H1 (cell line): ENCODE measurements at regions not wholly inside any gene's neighbourhood (a gene's known extent, or its start where the extent isn't known, plus 50 kb on each side); places are given as distances from the start of the nearest gene placed in this dataset.
A peak's percentile ranks its signal among the peaks of the same experiment; 100 is the strongest.

ENCODE experiments used
- CTCF ChIA-PET: fragments of 300-600 bp; sonication (Branson Sonifier 250); formaldehyde crosslinking; loops from one replicate; lab custom pipeline; 2021; ENCODE audit not compliant: partially characterized antibody; lab: Charles Lee
- POLR2A ChIA-PET: fragments of 300-600 bp; sonication (Branson Sonifier 250); formaldehyde crosslinking; loops from one replicate; lab custom pipeline; 2021; ENCODE audit warnings: inconsistent platforms; ENCODE audit not compliant: partially characterized antibody; lab: Charles Lee
- DNase-seq, 2 experiments: peaks; one replicate each; pipeline versions ENCODE4 v3.0.0 to v3.0.0-alpha.2; 2010 to 2022; ENCODE audit warnings: low spot score in 2 of 2, low read depth in 1 of 2, mixed read lengths in 1 of 2
- FAIRE-seq: peaks from 2 replicates; lab custom pipeline; 2011; peaks lifted over from hg19 to GRCh38; lab: Jason Lieb, UNC
- H2AFZ ChIP-seq: 2 replicates; pipeline ENCODE4 v1.8.1; 2012; ENCODE audit warnings: low read length, inconsistent platforms
- H2AK5ac ChIP-seq: 2 replicates; pipeline ENCODE4 v1.6.1; 2013; ENCODE audit warnings: low read depth, low read length
- H2BK120ac ChIP-seq: replicated peaks from 2 replicates; pipeline ENCODE3; 2013; ENCODE audit warnings: low read depth, low read length, inconsistent platforms
- H2BK12ac ChIP-seq: 2 replicates; pipeline ENCODE4 v1.6.1; 2013; ENCODE audit warnings: low read depth, low read length
- H2BK15ac ChIP-seq: 2 replicates; pipeline ENCODE4 v1.6.1; 2013; ENCODE audit warnings: low read length
- H2BK20ac ChIP-seq: 2 replicates; pipeline ENCODE4 v1.6.1; 2013; ENCODE audit warnings: low read length
- H2BK5ac ChIP-seq: 2 replicates; pipeline ENCODE4 v1.6.1; 2013; ENCODE audit warnings: low read depth, low read length
- H3K14ac ChIP-seq: 2 replicates; pipeline ENCODE4 v1.6.1; 2013; ENCODE audit warnings: inconsistent platforms; ENCODE audit not compliant: insufficient read length
- H3K18ac ChIP-seq: 2 replicates; pipeline ENCODE4 v1.6.1; 2013; ENCODE audit warnings: low read length; ENCODE audit errors: extremely low read depth
- H3K23ac ChIP-seq: 2 replicates; pipeline ENCODE4 v1.6.1; 2013; ENCODE audit warnings: inconsistent platforms; ENCODE audit not compliant: insufficient read length
- H3K23me2 ChIP-seq: 2 replicates; pipeline ENCODE4 v1.6.1; 2013; ENCODE audit warnings: low read depth, low read length
- H3K27ac ChIP-seq: 2 replicates; pipeline ENCODE4 v1.6.1; 2011; ENCODE audit warnings: low read depth, low read length, inconsistent platforms
- H3K27me3 ChIP-seq, 4 experiments: replicated peaks in 1 of 4; 1 replicate in 1 of 4; 2 replicates in 3 of 4; pipeline versions ENCODE4 v1.6.1 to v1.8.1; 2011 to 2013; ENCODE audit warnings: low read length in 3 of 4, mild to moderate bottlenecking in 3 of 4, inconsistent platforms in 2 of 4, mixed read lengths in 2 of 4, moderate library complexity in 1 of 4; ENCODE audit not compliant: control insufficient read depth in 3 of 4, insufficient read depth in 3 of 4; ENCODE audit errors: extremely low read depth in 1 of 4
- H3K36me3 ChIP-seq, 4 experiments: 2 replicates each; pipeline versions ENCODE4 v1.6.1 to v1.8.1; 2011 to 2013; ENCODE audit warnings: mild to moderate bottlenecking in 4 of 4, low read length in 3 of 4, moderate library complexity in 2 of 4, control low read depth in 1 of 4, inconsistent platforms in 1 of 4; ENCODE audit not compliant: insufficient read depth in 4 of 4, control insufficient read depth in 2 of 4
- H3K4ac ChIP-seq: replicated peaks from 2 replicates; pipeline ENCODE3; 2013; ENCODE audit warnings: low read length, low read depth, mixed read lengths, inconsistent platforms; ENCODE audit not compliant: insufficient read length
- H3K4me1 ChIP-seq, 4 experiments: replicated peaks in 1 of 4; 1 replicate in 1 of 4; 2 replicates in 3 of 4; pipeline versions ENCODE4 v1.6.1 to v1.8.1; 2011 to 2013; ENCODE audit warnings: low read length in 3 of 4, inconsistent platforms in 2 of 4, mixed read lengths in 1 of 4; ENCODE audit not compliant: insufficient read depth in 4 of 4, control insufficient read depth in 3 of 4
- H3K4me2 ChIP-seq, 2 experiments: 2 replicates each; pipeline versions ENCODE4 v1.6.1 to v1.8.1; 2011 to 2013; ENCODE audit warnings: low read depth in 2 of 2, low read length in 2 of 2, control low read depth in 1 of 2, inconsistent platforms in 1 of 2, mild to moderate bottlenecking in 1 of 2; ENCODE audit not compliant: insufficient read depth in 1 of 2
- H3K4me3 ChIP-seq, 4 experiments: fragments of 200-600, 300-600 bp in 1 of 4; sonication (generic), shearing (Covaris generic), sonication (Bioruptor Twin) in 1 of 4; 2 replicates each; pipeline versions ENCODE4 v1.5.1 to v1.8.1; 2011 to 2016; ENCODE audit warnings: low read length in 4 of 4, low read depth in 3 of 4, control low read depth in 2 of 4, inconsistent platforms in 2 of 4, mild to moderate bottlenecking in 2 of 4, mixed read lengths in 1 of 4, moderate library complexity in 1 of 4; ENCODE audit not compliant: insufficient read depth in 2 of 4; ENCODE audit errors: extremely low read depth in 1 of 4
- H3K56ac ChIP-seq: replicated peaks from 2 replicates; pipeline ENCODE3; 2013; ENCODE audit warnings: low read depth, mild to moderate bottlenecking, mixed read lengths, low read length, inconsistent platforms; ENCODE audit not compliant: insufficient read length
- H3K79me1 ChIP-seq: 2 replicates; pipeline ENCODE4 v1.6.1; 2013; ENCODE audit warnings: low read depth, low read length, control low read depth
- H3K79me2 ChIP-seq, 2 experiments: 2 replicates each; pipeline versions ENCODE4 v1.6.1 to v1.8.1; 2012 to 2013; ENCODE audit warnings: low read length in 2 of 2, mild to moderate bottlenecking in 2 of 2, inconsistent platforms in 1 of 2; ENCODE audit not compliant: insufficient read depth in 2 of 2, control insufficient read depth in 1 of 2
- H3K9ac ChIP-seq, 4 experiments: replicated peaks in 1 of 4; 1 replicate in 1 of 4; 2 replicates in 3 of 4; pipeline versions ENCODE4 v1.6.1 to v1.8.1; 2011 to 2013; ENCODE audit warnings: low read depth in 3 of 4, low read length in 3 of 4, control low read depth in 2 of 4, mild to moderate bottlenecking in 2 of 4, moderate library complexity in 2 of 4, inconsistent platforms in 1 of 4; ENCODE audit errors: extremely low read depth in 1 of 4
- H3K9me3 ChIP-seq, 2 experiments: 2 replicates each; pipeline versions ENCODE4 v1.6.1 to v1.8.1; 2012 to 2013; ENCODE audit warnings: mild to moderate bottlenecking in 2 of 2, moderate library complexity in 2 of 2, control low read depth in 1 of 2, inconsistent platforms in 1 of 2, low read depth in 1 of 2, low read length in 1 of 2, mixed read lengths in 1 of 2; ENCODE audit not compliant: insufficient read depth in 2 of 2
- H4K20me1 ChIP-seq, 2 experiments: replicated peaks in 1 of 2; 2 replicates each; pipeline versions ENCODE3 to v1.8.1; 2011 to 2013; ENCODE audit warnings: inconsistent platforms in 2 of 2, low read length in 2 of 2, mild to moderate bottlenecking in 1 of 2; ENCODE audit not compliant: insufficient read depth in 2 of 2, control insufficient read depth in 1 of 2
- H4K5ac ChIP-seq: 2 replicates; pipeline ENCODE4 v1.6.1; 2013; ENCODE audit warnings: low read length, low read depth, mixed read lengths, inconsistent platforms; ENCODE audit not compliant: insufficient read length
- H4K8ac ChIP-seq: 2 replicates; pipeline ENCODE4 v1.8.0; 2013; ENCODE audit warnings: mild to moderate bottlenecking, moderate library complexity, low read length, inconsistent platforms; ENCODE audit not compliant: insufficient read depth; ENCODE audit errors: extremely low read depth
- H4K91ac ChIP-seq: replicated peaks from 2 replicates; pipeline ENCODE3; 2013; ENCODE audit warnings: low read length, mixed read lengths, inconsistent platforms; ENCODE audit not compliant: insufficient read length
- CREB1 ChIP-seq: IDR thresholded peaks from 2 replicates; pipeline ENCODE4 v1.6.1; 2012; ENCODE audit warnings: inconsistent platforms
- EZH2 ChIP-seq: fragments of 200-600 bp; sonication (generic); IDR thresholded peaks from 2 replicates; pipeline ENCODE4 v1.7.1; 2012; ENCODE audit warnings: low read depth, mild to moderate bottlenecking, moderate library complexity, low read length, inconsistent platforms; ENCODE audit not compliant: severe bottlenecking
- JUND ChIP-seq: IDR thresholded peaks from 2 replicates; pipeline ENCODE4 v1.6.1; 2011; ENCODE audit warnings: mild to moderate bottlenecking, improper control_type of control experiment, low read length
- SAP30 ChIP-seq: fragments of 300-600 bp; sonication (generic); IDR thresholded peaks from 2 replicates; pipeline ENCODE4 v1.7.1; 2012; ENCODE audit warnings: low read length, moderate library complexity, mild to moderate bottlenecking, inconsistent platforms; ENCODE audit not compliant: insufficient read depth, insufficient replicate concordance
- SP4 ChIP-seq: IDR thresholded peaks from 2 replicates; pipeline ENCODE4 v1.6.1; 2012; ENCODE audit warnings: low read length, inconsistent platforms
- WGBS, 2 experiments: shearing (Covaris generic) in 1 of 2; methylation state at CpG; one replicate each; pipeline versions ENCODE4 v1.1.6 to v1.1.7; 2013 to 2015; ENCODE audit warnings: low lambda C conversion rate in 2 of 2, mixed read lengths in 2 of 2, inconsistent platforms in 1 of 2, low coverage in 1 of 2, missing lambda C conversion rate in 1 of 2; ENCODE audit not compliant: insufficient replicate concordance in 2 of 2, insufficient coverage in 1 of 2, insufficient read length in 1 of 2; ENCODE audit errors: extremely low coverage in 1 of 2, missing lambda C conversion rate in 1 of 2; 5-methylcytosine and 5-hydroxymethylcytosine counted together

DNA sequence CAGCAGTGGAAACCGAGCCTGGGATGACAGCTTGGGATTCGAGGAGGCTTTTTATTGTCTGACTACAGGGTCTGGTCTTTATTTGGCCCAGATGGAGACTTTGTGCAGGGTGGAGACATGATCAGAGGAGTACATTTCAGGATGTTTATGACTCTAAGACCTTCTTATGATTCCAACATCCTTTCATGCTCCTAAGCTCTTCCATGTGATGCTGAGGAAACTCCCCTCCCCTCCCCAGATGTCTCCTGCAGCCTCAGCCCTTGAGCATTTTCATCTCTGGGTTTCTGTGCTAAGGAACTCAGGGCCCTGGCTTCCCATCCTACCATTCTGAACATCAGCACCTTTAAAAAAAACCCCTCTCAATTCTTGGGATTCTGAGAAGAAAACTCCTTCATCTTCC is 186.6 kb downstream of the SOX4 start:
- no peak overlapping the region for H2BK20ac ChIP-seq
- H3K4ac ChIP-seq: no peak overlapping the region
- H4K8ac ChIP-seq: 0 out of 2 replicates have a peak overlapping the region, but pooled peaks have one; percentile 53
- H2BK15ac ChIP-seq: no peak overlapping the region
- no peaks in the 10 kb centered on the region for H3K9me3 ChIP-seq
- no peak overlapping the region for H3K4me3 ChIP-seq
- no peak overlapping the region for H2AFZ ChIP-seq
- no peaks in the 10 kb centered on the region; the same call in 1 of the 2 replicates for H3K23me2 ChIP-seq
- no peak overlapping the region for H4K5ac ChIP-seq
- no peak overlapping the region for H3K56ac ChIP-seq
- H3K4me1 ChIP-seq: peaks cover 6 to 15% (median 13%) of the 10 kb centered on the region in 4 experiments
- no peak overlapping the region for H2BK12ac ChIP-seq
- peaks cover 13% of the 10 kb centered on the region for H3K79me1 ChIP-seq
- 81% methylated on average over 2 of the region's 2 CpGs; no CpG with 5 or more reads in 1 of the 2 experiments for WGBS, 2 experiments
- no peak overlapping the region for H2BK120ac ChIP-seq
- CTCF ChIA-PET: interaction anchor here (1.0 kb wide), 1 partner anchor 71 kb away, joined by 4 read pairs; no protein-coding TSS in a partner anchor
- FAIRE-seq (no peak), DNase-seq (no peak)
- peaks cover 0 to 81% of the 10 kb centered on the region in 2 experiments; a peak in 3 of 4 replicates for H3K79me2 ChIP-seq
- no peaks in the 10 kb centered on the region for H3K27me3 ChIP-seq
- TF ChIP-seq JUND: no peak
- TF ChIP-seq SAP30: no peak
- no peak for TF ChIP-seq SP4
- no peak for TF ChIP-seq CREB1
- no peak for TF ChIP-seq EZH2
- H3K4me2 ChIP-seq: no peak overlapping the region
- POLR2A ChIA-PET: interaction anchor here (0.8 kb wide), 1 partner anchor 9 kb away, joined by 3 read pairs; no protein-coding TSS in a partner anchor
- H4K91ac ChIP-seq: no peak overlapping the region
- H3K14ac ChIP-seq: no peak overlapping the region
- H2BK5ac ChIP-seq: no peak overlapping the region
- H3K27ac ChIP-seq: no peak overlapping the region
- H2AK5ac ChIP-seq: peak overlapping the region; percentile 9; the same call in 1 of the 2 replicates
- peaks cover 2 to 5% of the 10 kb centered on the region in 2 experiments for H4K20me1 ChIP-seq
- no peak overlapping the region for H3K9ac ChIP-seq
- no peak overlapping the region for H3K23ac ChIP-seq
- H3K36me3 ChIP-seq: 0 out of 8 replicates have a peak, but pooled peaks cover 0 to 6% (median 2%) of the 10 kb centered on the region in 4 experiments
- no peak overlapping the region for H3K18ac ChIP-seq
